Small intestine (tissue), 7 donors: ENCODE measurements at regions not wholly inside any gene's neighbourhood (a gene's known extent, or its start where the extent isn't known, plus 50 kb on each side); places are given as distances from the start of the nearest gene placed in this dataset.

Experiments used
- DNase-seq, 2 donors: peaks; one replicate each; pipeline versions ENCODE4 v3.0.0 to v3.0.0-alpha.2; 2013
- FAIRE-seq: peaks from 2 replicates; lab custom pipeline; 2012; peaks lifted over from hg19 to GRCh38; lab: Jason Lieb, UNC
- H3K27ac ChIP-seq, 3 donors: one replicate each; pipeline ENCODE4 v1.5.1; 2013; ENCODE audit warnings: low read length in 2 of 3, mild to moderate bottlenecking in 2 of 3, control low read depth in 1 of 3, inconsistent platforms in 1 of 3, low read depth in 1 of 3, moderate library complexity in 1 of 3
- H3K27me3 ChIP-seq, 3 donors: one replicate each; pipeline ENCODE4 v1.6.1; 2013; ENCODE audit warnings: low read length in 3 of 3, inconsistent platforms in 1 of 3; ENCODE audit not compliant: control insufficient read depth in 3 of 3, insufficient read depth in 3 of 3
- H3K36me3 ChIP-seq, 3 donors: one replicate each; pipeline ENCODE4 v1.6.1; 2013; ENCODE audit warnings: low read length in 3 of 3, inconsistent platforms in 1 of 3, low read depth in 1 of 3, mild to moderate bottlenecking in 1 of 3, moderate library complexity in 1 of 3; ENCODE audit not compliant: control insufficient read depth in 3 of 3, insufficient read depth in 2 of 3
- H3K4me1 ChIP-seq, 3 donors: one replicate each; pipeline ENCODE4 v1.6.1; 2013; ENCODE audit warnings: low read length in 2 of 3, inconsistent platforms in 1 of 3, low read depth in 1 of 3, mild to moderate bottlenecking in 1 of 3, moderate library complexity in 1 of 3; ENCODE audit not compliant: control insufficient read depth in 3 of 3, insufficient read depth in 2 of 3
- H3K4me3 ChIP-seq, 3 donors: one replicate each; pipeline ENCODE4 v1.5.1; 2013; ENCODE audit warnings: low read length in 3 of 3, control low read depth in 1 of 3, inconsistent platforms in 1 of 3, low read depth in 1 of 3, mild to moderate bottlenecking in 1 of 3, moderate library complexity in 1 of 3
- H3K9me3 ChIP-seq, 2 donors: one replicate each; pipeline ENCODE4 v1.6.1; 2013; ENCODE audit warnings: low read depth in 1 of 2, low read length in 1 of 2; ENCODE audit not compliant: control insufficient read depth in 2 of 2, insufficient read depth in 1 of 2
- WGBS, 3 donors: extraction: QIAGEN DNeasy Blood & Tissue Kit; methylation state at CpG; one replicate each; pipeline ENCODE4 v1.1.7; 2013; 5-methylcytosine and 5-hydroxymethylcytosine counted together
- donor health status: healthy with polysubstance abuse.
- donor health status: control.
- donor health status: control.
- donor health status: Bipolar disorder and iron deficiency.
- donor health status: healthy.

GRCh38 chr1:79551321-79551720 lies 544.8 kb upstream of the ADGRL4 start:
- Histone ChIP-seq H3K4me1 (no peaks in the 10 kb centered on the region), H3K36me3 (no peaks in the 10 kb centered on the region), H3K4me3 (no peak overlapping the region), H3K9me3 (no peaks in the 10 kb centered on the region), H3K27me3 (no peaks in the 10 kb centered on the region), H3K27ac (no peak overlapping the region)
- WGBS, 3 donors, result 58 to 60% (median 59%) methylated on average over 3 of the region's 3 CpGs
- DNase-seq (no peak), FAIRE-seq (no peak)

GRCh38 chr1:79550402-79550801 lies 543.9 kb upstream of the ADGRL4 start:
- no peaks in the 10 kb centered on the region for H3K27me3 ChIP-seq
- no peak for FAIRE-seq
- no peak for DNase-seq

GRCh38 chr1:79549201-79549600 lies 542.7 kb upstream of the ADGRL4 start:
- no peak for DNase-seq
- no peak for FAIRE-seq
- WGBS, 3 donors, result 32 to 54% (median 42%) methylated on average over 2 of the region's 2 CpGs
- Histone ChIP-seq H3K27ac (no peak overlapping the region), H3K9me3 (no peaks in the 10 kb centered on the region), H3K4me1 (no peaks in the 10 kb centered on the region), H3K4me3 (no peak overlapping the region), H3K27me3 (no peaks in the 10 kb centered on the region), H3K36me3 (no peaks in the 10 kb centered on the region)

More at GRCh38 chr1:79550402-79550801, 543.9 kb upstream of the ADGRL4 start:
- Histone ChIP-seq H3K36me3 (no peaks in the 10 kb centered on the region), H3K4me3 (no peak overlapping the region), H3K27ac (no peak overlapping the region), H3K9me3 (no peaks in the 10 kb centered on the region), H3K4me1 (no peaks in the 10 kb centered on the region)
- 86 to 91% (median 89%) methylated on average over 6 of the region's 6 CpGs for WGBS, 3 donors

GRCh38 chr1:79547514-79547913 lies 541.0 kb upstream of the ADGRL4 start:
- DNase-seq, result no peak
- FAIRE-seq, result no peak
- Histone ChIP-seq H3K36me3 (no peaks in the 10 kb centered on the region), H3K4me1 (no peaks in the 10 kb centered on the region), H3K27me3 (no peaks in the 10 kb centered on the region), H3K27ac (no peak overlapping the region), H3K4me3 (no peak overlapping the region), H3K9me3 (no peaks in the 10 kb centered on the region)
- 80 to 91% (median 90%) methylated on average over 7 of the region's 7 CpGs for WGBS, 3 donors

GRCh38 chr1:79543394-79543793 lies 536.9 kb upstream of the ADGRL4 start:
- H3K9me3 ChIP-seq, result no peaks in the 10 kb centered on the region
- H3K27ac ChIP-seq, result no peak overlapping the region
- H3K4me1 ChIP-seq, result no peaks in the 10 kb centered on the region
- no peak overlapping the region for H3K4me3 ChIP-seq
- no peaks in the 10 kb centered on the region for H3K27me3 ChIP-seq
- WGBS, 3 donors, result 45 to 69% (median 54%) methylated on average over 3 of the region's 3 CpGs
- no peak for FAIRE-seq
- no peak for DNase-seq
- no peaks in the 10 kb centered on the region for H3K36me3 ChIP-seq

GRCh38 chr1:79539001-79539400 lies 532.5 kb upstream of the ADGRL4 start:
- Histone ChIP-seq H3K9me3 (no peaks in the 10 kb centered on the region), H3K4me3 (no peak overlapping the region), H3K4me1 (no peaks in the 10 kb centered on the region), H3K36me3 (no peaks in the 10 kb centered on the region), H3K27me3 (no peaks in the 10 kb centered on the region), H3K27ac (no peak overlapping the region)
- DNase-seq (no peak), FAIRE-seq (no peak)

GRCh38 chr1:79532555-79532954 lies 526.0 kb upstream of the ADGRL4 start:
- H3K4me3 ChIP-seq, result no peak overlapping the region
- DNase-seq, result no peak
- H3K36me3 ChIP-seq, result no peaks in the 10 kb centered on the region
- 38 to 48% (median 42%) methylated on average over 5 of the region's 5 CpGs for WGBS, 3 donors
- no peak overlapping the region for H3K27ac ChIP-seq
- H3K4me1 ChIP-seq, result no peaks in the 10 kb centered on the region
- FAIRE-seq, result no peak
- H3K27me3 ChIP-seq, result no peaks in the 10 kb centered on the region
- no peaks in the 10 kb centered on the region for H3K9me3 ChIP-seq

- Histone ChIP-seq H3K9me3 (no peaks in the 10 kb centered on the region), H3K27ac (no peak overlapping the region), H3K4me3 (no peak overlapping the region), H3K27me3 (no peaks in the 10 kb centered on the region), H3K36me3 (no peaks in the 10 kb centered on the region), H3K4me1 (no peaks in the 10 kb centered on the region)
- no peak for FAIRE-seq
- 60 to 88% (median 81%) methylated on average over 2 of the region's 2 CpGs for WGBS, 3 donors
- no peak for DNase-seq
Measured at GRCh38 chr1:79531790-79532189, 525.3 kb upstream of the ADGRL4 start.

GRCh38 chr1:79530476-79530875 lies 523.9 kb upstream of the ADGRL4 start:
- 86 to 90% (median 88%) methylated on average over 2 of the region's 2 CpGs for WGBS, 3 donors
- DNase-seq (no peak), FAIRE-seq (no peak)
- H3K4me3 ChIP-seq, result no peak overlapping the region
- H3K36me3 ChIP-seq, result no peaks in the 10 kb centered on the region
- H3K4me1 ChIP-seq, result no peaks in the 10 kb centered on the region
- H3K27me3 ChIP-seq, result no peaks in the 10 kb centered on the region
- no peaks in the 10 kb centered on the region for H3K9me3 ChIP-seq
- no peak overlapping the region for H3K27ac ChIP-seq
